OCI-LY7 (cell line): ENCODE measurements at regions not wholly inside any gene's neighbourhood (a gene's known extent, or its start where the extent isn't known, plus 50 kb on each side); places are given as distances from the start of the nearest gene placed in this dataset.

Experiments
- BruUV-seq: library from RNA; stranded (reverse); fragments of 400-500 nt; replicated peaks from 2 replicates; lab custom pipeline; 2021; lab: Mats Ljungman, UMichigan
- CTCF ChIA-PET: fragments of 300-600 bp; sonication (Branson Sonifier 250); formaldehyde crosslinking; loops from one replicate; lab custom pipeline; 2022; ENCODE audit warnings: antibody characterized with exemption; ENCODE audit not compliant: unreplicated experiment; lab: Charles Lee
- POLR2A ChIA-PET: fragments of 300-600 bp; sonication (Branson Sonifier 250); formaldehyde crosslinking; loops from one replicate; lab custom pipeline; 2022; ENCODE audit warnings: antibody characterized with exemption; lab: Charles Lee
- DNase-seq: peaks from one replicate; pipeline ENCODE4 v3.0.0-alpha.2; 2015; ENCODE audit warnings: low spot score
- H2AFZ ChIP-seq: fragments of 200-600 bp; sonication (generic), shearing (Covaris generic); 2 replicates; pipeline ENCODE4 v1.6.1; 2014; ENCODE audit warnings: mild to moderate bottlenecking, antibody characterized with exemption, low read length, moderate library complexity
- H3K27ac ChIP-seq: fragments of 200-600 bp; sonication (generic); 2 replicates; pipeline ENCODE4 v1.5.1; 2014; ENCODE audit warnings: mixed run types, low read depth, mild to moderate bottlenecking, moderate library complexity, low read length, inconsistent platforms; ENCODE audit not compliant: poor library complexity, severe bottlenecking
- H3K36me3 ChIP-seq: fragments of 200-600 bp; sonication (generic); 2 replicates; pipeline ENCODE4 v1.6.1; 2014; ENCODE audit warnings: mild to moderate bottlenecking, antibody characterized with exemption, low read length, moderate library complexity, mixed read lengths; ENCODE audit not compliant: insufficient read depth
- H3K4me1 ChIP-seq: fragments of 200-600 bp; sonication (generic); 2 replicates; pipeline ENCODE4 v1.5.1; 2014; ENCODE audit warnings: mild to moderate bottlenecking, low read length; ENCODE audit not compliant: insufficient read depth, poor library complexity, severe bottlenecking
- H3K4me2 ChIP-seq: fragments of 200-600 bp; sonication (generic); 2 replicates; pipeline ENCODE4 v1.6.1; 2014; ENCODE audit warnings: mild to moderate bottlenecking, low read length
- H3K4me3 ChIP-seq: fragments of 200-600 bp; sonication (generic); 2 replicates; pipeline ENCODE4 v1.5.1; 2014; ENCODE audit warnings: mild to moderate bottlenecking, low read depth, low read length; ENCODE audit not compliant: poor library complexity, severe bottlenecking
- H3K79me2 ChIP-seq: fragments of 200-600 bp; sonication (generic); 2 replicates; pipeline ENCODE4 v1.6.1; 2016; ENCODE audit warnings: low read depth, mild to moderate bottlenecking, low read length, moderate library complexity, mixed read lengths; ENCODE audit not compliant: insufficient read depth
- H3K9me2 ChIP-seq: fragments of 200-600 bp; sonication (generic); 2 replicates; pipeline ENCODE4 v1.6.1; 2016; ENCODE audit warnings: mild to moderate bottlenecking, low read length, mixed read lengths; ENCODE audit not compliant: insufficient read depth
- H3K9me3 ChIP-seq: fragments of 200-600 bp; sonication (generic); 2 replicates; pipeline ENCODE4 v1.6.1; 2014; ENCODE audit warnings: mild to moderate bottlenecking, mixed run types, low read length, mixed read lengths
- H4K20me1 ChIP-seq: fragments of 200-600 bp; sonication (generic); 2 replicates; pipeline ENCODE4 v1.6.1; 2014; ENCODE audit warnings: mild to moderate bottlenecking, antibody characterized with exemption, low read length, moderate library complexity, mixed read lengths; ENCODE audit not compliant: insufficient read depth
- EZH2phosphoT487 ChIP-seq: fragments of 200-600 bp; sonication (generic); IDR thresholded peaks from 2 replicates; pipeline ENCODE4 v1.6.1; 2018; ENCODE audit warnings: low read depth, borderline replicate concordance, mild to moderate bottlenecking, mixed run types, antibody characterized with exemption, low read length, moderate library complexity, mixed read lengths
- intact Hi-C: fragments of 100-400 bp; cut with micrococcal nuclease; formaldehyde crosslinking; loops from one replicate; pipeline ENCODE4 v1.10.0; 2022; ENCODE audit not compliant: unreplicated experiment
- TF ChIP-seq, protein P1 (sequence below): fragments of 200-600 bp; sonication (generic); conservative IDR thresholded peaks from 2 replicates; pipeline ENCODE4 v1.5.1; 2014; ENCODE audit warnings: mild to moderate bottlenecking, antibody characterized with exemption, low read length, moderate library complexity, mixed read lengths

DNA sequence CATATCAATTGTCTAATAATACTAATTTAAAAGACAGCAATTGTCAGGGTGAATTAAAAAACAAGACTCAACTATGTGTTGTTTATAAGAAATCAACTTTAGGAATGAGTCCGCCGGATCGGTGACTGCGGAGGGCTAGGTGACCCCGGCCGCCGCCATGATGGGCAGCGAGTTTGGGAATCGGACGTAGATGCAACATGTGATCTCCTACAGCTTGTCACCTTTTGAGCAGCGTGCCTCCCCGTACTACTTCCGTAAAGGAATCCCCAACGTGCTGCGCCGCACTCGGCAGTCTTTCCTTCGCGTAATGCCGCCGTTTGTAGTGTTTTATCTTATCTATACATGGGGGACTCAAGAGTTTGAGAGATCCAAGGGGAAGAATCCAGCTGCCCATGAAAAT is 742.5 kb upstream of the PABPC4L start:
- DNase-seq: no peak
- Histone ChIP-seq H3K27ac (no peak overlapping the region), H2AFZ (no peak overlapping the region), H3K4me1 (no peaks in the 10 kb centered on the region), H3K79me2 (no peaks in the 10 kb centered on the region), H3K9me3 (no peaks in the 10 kb centered on the region), H3K9me2 (no peaks in the 10 kb centered on the region), H3K4me2 (no peak overlapping the region), H3K36me3 (no peaks in the 10 kb centered on the region), H3K4me3 (no peak overlapping the region), H4K20me1 (no peaks in the 10 kb centered on the region)
- TF ChIP-seq, protein P1, sequence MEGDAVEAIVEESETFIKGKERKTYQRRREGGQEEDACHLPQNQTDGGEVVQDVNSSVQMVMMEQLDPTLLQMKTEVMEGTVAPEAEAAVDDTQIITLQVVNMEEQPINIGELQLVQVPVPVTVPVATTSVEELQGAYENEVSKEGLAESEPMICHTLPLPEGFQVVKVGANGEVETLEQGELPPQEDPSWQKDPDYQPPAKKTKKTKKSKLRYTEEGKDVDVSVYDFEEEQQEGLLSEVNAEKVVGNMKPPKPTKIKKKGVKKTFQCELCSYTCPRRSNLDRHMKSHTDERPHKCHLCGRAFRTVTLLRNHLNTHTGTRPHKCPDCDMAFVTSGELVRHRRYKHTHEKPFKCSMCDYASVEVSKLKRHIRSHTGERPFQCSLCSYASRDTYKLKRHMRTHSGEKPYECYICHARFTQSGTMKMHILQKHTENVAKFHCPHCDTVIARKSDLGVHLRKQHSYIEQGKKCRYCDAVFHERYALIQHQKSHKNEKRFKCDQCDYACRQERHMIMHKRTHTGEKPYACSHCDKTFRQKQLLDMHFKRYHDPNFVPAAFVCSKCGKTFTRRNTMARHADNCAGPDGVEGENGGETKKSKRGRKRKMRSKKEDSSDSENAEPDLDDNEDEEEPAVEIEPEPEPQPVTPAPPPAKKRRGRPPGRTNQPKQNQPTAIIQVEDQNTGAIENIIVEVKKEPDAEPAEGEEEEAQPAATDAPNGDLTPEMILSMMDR: no peak
- ChIA-PET CTCF (no interaction called here), POLR2A (no interaction called here)
- intact Hi-C loops: no loop called here
- BruUV-seq: no TSS peak

DNA sequence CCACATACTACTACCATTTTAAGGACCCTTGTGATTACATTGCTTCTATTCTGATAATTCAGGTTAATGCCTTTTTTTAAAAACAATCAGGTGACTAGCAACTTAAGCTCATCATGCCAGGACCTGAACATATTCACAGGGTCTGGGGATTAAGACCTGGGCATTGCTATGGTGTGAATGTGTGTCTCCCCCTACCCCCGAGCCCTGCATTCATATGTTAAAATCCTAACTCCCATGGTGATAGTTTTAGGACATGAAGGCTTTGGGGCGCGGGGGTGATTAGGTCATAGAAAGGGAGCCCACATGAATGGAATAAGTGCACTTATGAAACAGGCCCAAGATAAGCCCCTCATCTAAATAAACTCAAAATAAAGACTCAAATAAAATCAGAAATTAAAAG is 734.4 kb upstream of the PABPC4L start:
- Histone ChIP-seq H3K9me3 (no peaks in the 10 kb centered on the region), H2AFZ (no peak overlapping the region), H3K4me2 (no peak overlapping the region), H3K4me3 (no peak overlapping the region), H4K20me1 (no peaks in the 10 kb centered on the region), H3K36me3 (no peaks in the 10 kb centered on the region), H3K4me1 (no peaks in the 10 kb centered on the region), H3K9me2 (no peaks in the 10 kb centered on the region), H3K79me2 (no peaks in the 10 kb centered on the region), H3K27ac (no peak overlapping the region)
- POLR2A ChIA-PET: no interaction called here
- no peak for DNase-seq
- intact Hi-C loops: no loop called here
- TF ChIP-seq, protein P1: no peak
- TF ChIP-seq EZH2phosphoT487: no peak
- no TSS peak for BruUV-seq
- CTCF ChIA-PET: no interaction called here

DNA sequence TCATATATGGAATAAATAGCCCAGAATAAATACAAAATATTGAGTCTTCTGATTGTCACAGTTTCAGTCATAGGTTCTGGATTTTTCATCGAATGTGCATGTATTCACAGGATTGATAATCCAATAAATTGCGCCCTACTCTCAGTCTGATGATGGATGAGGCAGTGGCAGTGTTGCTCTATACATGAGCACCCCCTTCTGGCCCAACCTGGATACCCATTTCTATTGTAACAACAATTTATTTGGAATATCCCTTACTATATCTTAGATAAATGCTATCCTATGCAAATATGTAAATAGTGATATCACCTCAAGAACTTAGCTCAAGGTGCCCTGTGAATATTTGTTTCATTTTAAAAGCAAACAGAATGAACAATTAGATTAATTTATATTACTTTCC is 733.7 kb upstream of the PABPC4L start:
- no peak overlapping the region for H2AFZ ChIP-seq
- no peaks in the 10 kb centered on the region for H3K9me2 ChIP-seq
- intact Hi-C loops: no loop called here
- no peak overlapping the region for H3K27ac ChIP-seq
- DNase-seq: peak; percentile 0
- no peaks in the 10 kb centered on the region for H3K9me3 ChIP-seq
- POLR2A ChIA-PET: no interaction called here
- no peak overlapping the region for H3K4me2 ChIP-seq
- no peak overlapping the region for H3K4me3 ChIP-seq
- no peaks in the 10 kb centered on the region for H3K36me3 ChIP-seq
- no peaks in the 10 kb centered on the region for H4K20me1 ChIP-seq
- no TSS peak for BruUV-seq
- H3K79me2 ChIP-seq: no peaks in the 10 kb centered on the region
- no peaks in the 10 kb centered on the region for H3K4me1 ChIP-seq
- CTCF ChIA-PET: no interaction called here
- TF ChIP-seq, protein P1: peak; percentile 64
- TF ChIP-seq EZH2phosphoT487: no peak
